ENCODE measurements at regions not wholly inside any gene's neighbourhood (a gene's known extent, or its start where the extent isn't known, plus 50 kb on each side); places are given as distances from the start of the nearest gene placed in this dataset.

DNA sequence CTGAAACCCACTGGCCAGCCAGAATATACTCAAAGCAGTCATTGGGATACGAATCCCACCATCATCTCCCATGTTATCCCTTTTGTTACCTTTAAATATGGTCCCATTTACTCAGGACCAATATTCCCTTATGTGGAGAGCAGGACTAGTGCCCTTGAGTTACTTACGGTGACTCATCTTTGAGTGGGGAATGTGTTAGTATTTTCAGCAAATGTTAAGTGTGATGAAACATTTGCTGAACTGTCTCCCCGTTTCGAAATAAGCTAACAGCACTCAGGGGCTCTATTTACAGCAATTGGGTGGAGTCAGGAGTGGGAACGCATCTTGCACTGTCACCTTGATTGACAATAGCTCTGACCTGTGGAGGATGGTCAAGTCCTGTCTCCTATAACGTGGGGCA, 67.4 kb downstream of the CTSL start (continued):
- TF ChIP-seq FOSL1 (tag; conservative IDR thresholded peaks at IDR 0.05) (peak; percentile 90), ZNF507 (tag; conservative IDR thresholded peaks at IDR 0.05) (no peak), SMARCA4 (IDR thresholded peaks at IDR 0.05) (peak; percentile 48), STAG1 (CRISPR knock-in tag; IDR thresholded peaks at IDR 0.05; ENCODE audit: borderline replicate concordance) (no peak), FOXM1 (IDR thresholded peaks at IDR 0.05; ENCODE audit: low read depth) (no peak), FOXM1 (CRISPR knock-in tag; IDR thresholded peaks at IDR 0.05; ENCODE audit: low read depth) (no peak), CBX8 (IDR thresholded peaks at IDR 0.05; ENCODE audit: borderline replicate concordance, extremely low read depth, low read depth, low read length, poor library complexity, severe bottlenecking) (no peak), NFE2 (IDR thresholded peaks at IDR 0.05; ENCODE audit: low read depth) (peak; percentile 35), HDAC8 (tag; IDR thresholded peaks at IDR 0.05) (no peak), STAT5A (IDR thresholded peaks at IDR 0.05; ENCODE audit: borderline replicate concordance, low read length) (no peak), ZNF121 (CRISPR knock-in tag; conservative IDR thresholded peaks at IDR 0.05) (no peak), KDM5B (IDR thresholded peaks at IDR 0.05; ENCODE audit: insufficient replicate concordance, low read depth, low read length) (no peak), ZNF311 (CRISPR knock-in tag; IDR thresholded peaks at IDR 0.05) (no peak), ATF1 (CRISPR knock-in tag; IDR thresholded peaks at IDR 0.05) (no peak), ATF1 (tag; IDR thresholded peaks at IDR 0.05) (0 out of 2 replicates have a peak, but pooled peaks have one; percentile 7), MED1 (CRISPR knock-in tag; IDR thresholded peaks at IDR 0.05; ENCODE audit: borderline replicate concordance) (no peak)
- TF ChIP-seq, protein P1, sequence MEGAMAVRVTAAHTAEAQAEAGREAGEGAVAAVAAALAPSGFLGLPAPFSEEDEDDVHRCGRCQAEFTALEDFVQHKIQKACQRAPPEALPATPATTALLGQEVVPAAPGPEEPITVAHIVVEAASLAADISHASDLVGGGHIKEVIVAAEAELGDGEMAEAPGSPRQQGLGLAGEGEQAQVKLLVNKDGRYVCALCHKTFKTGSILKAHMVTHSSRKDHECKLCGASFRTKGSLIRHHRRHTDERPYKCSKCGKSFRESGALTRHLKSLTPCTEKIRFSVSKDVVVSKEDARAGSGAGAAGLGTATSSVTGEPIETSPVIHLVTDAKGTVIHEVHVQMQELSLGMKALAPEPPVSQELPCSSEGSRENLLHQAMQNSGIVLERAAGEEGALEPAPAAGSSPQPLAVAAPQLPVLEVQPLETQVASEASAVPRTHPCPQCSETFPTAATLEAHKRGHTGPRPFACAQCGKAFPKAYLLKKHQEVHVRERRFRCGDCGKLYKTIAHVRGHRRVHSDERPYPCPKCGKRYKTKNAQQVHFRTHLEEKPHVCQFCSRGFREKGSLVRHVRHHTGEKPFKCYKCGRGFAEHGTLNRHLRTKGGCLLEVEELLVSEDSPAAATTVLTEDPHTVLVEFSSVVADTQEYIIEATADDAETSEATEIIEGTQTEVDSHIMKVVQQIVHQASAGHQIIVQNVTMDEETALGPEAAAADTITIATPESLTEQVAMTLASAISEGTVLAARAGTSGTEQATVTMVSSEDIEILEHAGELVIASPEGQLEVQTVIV (CRISPR knock-in tag; IDR thresholded peaks at IDR 0.05; ENCODE audit: borderline replicate concordance): no peak
- TF ChIP-seq, protein P2, sequence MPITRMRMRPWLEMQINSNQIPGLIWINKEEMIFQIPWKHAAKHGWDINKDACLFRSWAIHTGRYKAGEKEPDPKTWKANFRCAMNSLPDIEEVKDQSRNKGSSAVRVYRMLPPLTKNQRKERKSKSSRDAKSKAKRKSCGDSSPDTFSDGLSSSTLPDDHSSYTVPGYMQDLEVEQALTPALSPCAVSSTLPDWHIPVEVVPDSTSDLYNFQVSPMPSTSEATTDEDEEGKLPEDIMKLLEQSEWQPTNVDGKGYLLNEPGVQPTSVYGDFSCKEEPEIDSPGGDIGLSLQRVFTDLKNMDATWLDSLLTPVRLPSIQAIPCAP (CRISPR knock-in tag; IDR thresholded peaks at IDR 0.05; ENCODE audit: borderline replicate concordance): no peak
- TF ChIP-seq, protein P3, sequence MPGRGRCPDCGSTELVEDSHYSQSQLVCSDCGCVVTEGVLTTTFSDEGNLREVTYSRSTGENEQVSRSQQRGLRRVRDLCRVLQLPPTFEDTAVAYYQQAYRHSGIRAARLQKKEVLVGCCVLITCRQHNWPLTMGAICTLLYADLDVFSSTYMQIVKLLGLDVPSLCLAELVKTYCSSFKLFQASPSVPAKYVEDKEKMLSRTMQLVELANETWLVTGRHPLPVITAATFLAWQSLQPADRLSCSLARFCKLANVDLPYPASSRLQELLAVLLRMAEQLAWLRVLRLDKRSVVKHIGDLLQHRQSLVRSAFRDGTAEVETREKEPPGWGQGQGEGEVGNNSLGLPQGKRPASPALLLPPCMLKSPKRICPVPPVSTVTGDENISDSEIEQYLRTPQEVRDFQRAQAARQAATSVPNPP (IDR thresholded peaks at IDR 0.05; ENCODE audit: borderline replicate concordance, insufficient read depth, insufficient read length): no peak
- TF ChIP-seq, protein P4, sequence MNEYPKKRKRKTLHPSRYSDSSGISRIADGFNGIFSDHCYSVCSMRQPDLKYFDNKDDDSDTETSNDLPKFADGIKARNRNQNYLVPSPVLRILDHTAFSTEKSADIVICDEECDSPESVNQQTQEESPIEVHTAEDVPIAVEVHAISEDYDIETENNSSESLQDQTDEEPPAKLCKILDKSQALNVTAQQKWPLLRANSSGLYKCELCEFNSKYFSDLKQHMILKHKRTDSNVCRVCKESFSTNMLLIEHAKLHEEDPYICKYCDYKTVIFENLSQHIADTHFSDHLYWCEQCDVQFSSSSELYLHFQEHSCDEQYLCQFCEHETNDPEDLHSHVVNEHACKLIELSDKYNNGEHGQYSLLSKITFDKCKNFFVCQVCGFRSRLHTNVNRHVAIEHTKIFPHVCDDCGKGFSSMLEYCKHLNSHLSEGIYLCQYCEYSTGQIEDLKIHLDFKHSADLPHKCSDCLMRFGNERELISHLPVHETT (CRISPR knock-in tag; conservative IDR thresholded peaks at IDR 0.05 in 1 of 2, IDR thresholded peaks at IDR 0.05 in 1 of 2): no peak
- TF ChIP-seq, protein P5, sequence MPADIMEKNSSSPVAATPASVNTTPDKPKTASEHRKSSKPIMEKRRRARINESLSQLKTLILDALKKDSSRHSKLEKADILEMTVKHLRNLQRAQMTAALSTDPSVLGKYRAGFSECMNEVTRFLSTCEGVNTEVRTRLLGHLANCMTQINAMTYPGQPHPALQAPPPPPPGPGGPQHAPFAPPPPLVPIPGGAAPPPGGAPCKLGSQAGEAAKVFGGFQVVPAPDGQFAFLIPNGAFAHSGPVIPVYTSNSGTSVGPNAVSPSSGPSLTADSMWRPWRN (IDR thresholded peaks at IDR 0.05; ENCODE audit: low read depth): no peak
- TF ChIP-seq, protein P6, sequence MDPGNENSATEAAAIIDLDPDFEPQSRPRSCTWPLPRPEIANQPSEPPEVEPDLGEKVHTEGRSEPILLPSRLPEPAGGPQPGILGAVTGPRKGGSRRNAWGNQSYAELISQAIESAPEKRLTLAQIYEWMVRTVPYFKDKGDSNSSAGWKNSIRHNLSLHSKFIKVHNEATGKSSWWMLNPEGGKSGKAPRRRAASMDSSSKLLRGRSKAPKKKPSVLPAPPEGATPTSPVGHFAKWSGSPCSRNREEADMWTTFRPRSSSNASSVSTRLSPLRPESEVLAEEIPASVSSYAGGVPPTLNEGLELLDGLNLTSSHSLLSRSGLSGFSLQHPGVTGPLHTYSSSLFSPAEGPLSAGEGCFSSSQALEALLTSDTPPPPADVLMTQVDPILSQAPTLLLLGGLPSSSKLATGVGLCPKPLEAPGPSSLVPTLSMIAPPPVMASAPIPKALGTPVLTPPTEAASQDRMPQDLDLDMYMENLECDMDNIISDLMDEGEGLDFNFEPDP (CRISPR knock-in tag; IDR thresholded peaks at IDR 0.05): no peak
